Smooth muscle cell (in vitro differentiated cells): ENCODE measurements at regions not wholly inside any gene's neighbourhood (a gene's known extent, or its start where the extent isn't known, plus 50 kb on each side); places are given as distances from the start of the nearest gene placed in this dataset.

ENCODE experiments used
- DNase-seq: peaks from one replicate; lab custom pipeline; 2025; ENCODE audit not compliant: unreplicated experiment; lab: John Stamatoyannopoulos, UW
- H2AFZ ChIP-seq: fragments of 200-600 bp; sonication (generic); 2 replicates; pipeline ENCODE4 v1.6.0; 2016; ENCODE audit warnings: antibody characterized with exemption, low read depth, mild to moderate bottlenecking
- H3F3A ChIP-seq: fragments of 200-600 bp; sonication (generic); 2 replicates; pipeline ENCODE4 v1.6.0; 2017; ENCODE audit warnings: antibody characterized with exemption, low read depth
- H3K27ac ChIP-seq: fragments of 200-600 bp; sonication (generic); 2 replicates; pipeline ENCODE4 v1.5.1; 2016; ENCODE audit warnings: low read depth, mild to moderate bottlenecking
- H3K27me3 ChIP-seq: fragments of 200-600 bp; sonication (generic); 2 replicates; pipeline ENCODE4 v1.6.1; 2016; ENCODE audit warnings: low read depth, mild to moderate bottlenecking
- H3K36me3 ChIP-seq: fragments of 200-600 bp; sonication (generic); 2 replicates; pipeline ENCODE4 v1.5.1; 2016; ENCODE audit warnings: low read depth
- H3K4me1 ChIP-seq: fragments of 200-600 bp; sonication (generic); 2 replicates; pipeline ENCODE4 v1.5.1; 2016; ENCODE audit warnings: low read depth
- H3K4me2 ChIP-seq: fragments of 200-600 bp; sonication (generic); 2 replicates; pipeline ENCODE4 v1.6.0; 2016; ENCODE audit warnings: mild to moderate bottlenecking
- H3K4me3 ChIP-seq: fragments of 200-600 bp; sonication (generic); 2 replicates; pipeline ENCODE4 v1.5.1; 2016; ENCODE audit warnings: mild to moderate bottlenecking
- H3K79me2 ChIP-seq: fragments of 200-600 bp; sonication (generic); 2 replicates; pipeline ENCODE4 v1.6.0; 2016; ENCODE audit warnings: low read depth, mild to moderate bottlenecking
- H3K9ac ChIP-seq: fragments of 200-600 bp; sonication (generic); 2 replicates; pipeline ENCODE4 v1.6.0; 2016; ENCODE audit warnings: low read depth
- H3K9me3 ChIP-seq: fragments of 200-600 bp; sonication (generic); replicated peaks from 2 replicates; pipeline ENCODE4 v1.5.1; 2016; ENCODE audit warnings: low read depth
- H4K20me1 ChIP-seq: fragments of 200-600 bp; sonication (generic); 2 replicates; pipeline ENCODE4 v1.6.0; 2016; ENCODE audit warnings: low read depth
- WGBS: methylation state at CpG from one replicate; pipeline ENCODE4 v1.1.7; 2016; ENCODE audit warnings: low lambda C conversion rate; 5-methylcytosine and 5-hydroxymethylcytosine counted together
- TF ChIP-seq, protein P1 (sequence below): fragments of 200-600 bp; sonication (generic); IDR thresholded peaks from 2 replicates; pipeline ENCODE4 v1.5.1; 2017; ENCODE audit warnings: borderline replicate concordance, mild to moderate bottlenecking, antibody characterized with exemption; ENCODE audit not compliant: insufficient read depth, poor library complexity, severe bottlenecking

DNA sequence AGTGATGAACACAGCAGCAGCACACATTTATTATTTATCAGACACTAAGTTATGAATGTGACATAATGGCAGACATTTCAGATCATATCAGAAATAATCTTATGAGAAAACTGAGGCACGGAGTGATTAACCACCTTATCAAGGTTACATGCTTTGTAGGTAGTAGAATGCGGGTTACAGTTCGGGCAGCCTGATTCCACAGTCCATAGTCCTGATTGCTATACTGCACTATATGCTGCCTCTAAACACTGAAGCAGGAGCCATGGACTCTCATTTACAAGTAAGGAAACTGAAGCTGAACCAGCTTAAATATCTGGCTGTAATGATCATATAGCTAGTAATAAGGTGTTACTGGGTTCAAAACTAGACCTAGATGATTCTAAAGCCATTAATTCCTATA lies 291.3 kb upstream of the ADAMTSL1 start:
- Histone ChIP-seq H3K4me1 (no peaks in the 10 kb centered on the region), H3F3A (no peaks in the 10 kb centered on the region), H3K4me2 (no peak overlapping the region), H3K4me3 (no peak overlapping the region), H2AFZ (no peak overlapping the region), H3K79me2 (no peaks in the 10 kb centered on the region), H3K9me3 (no peaks in the 10 kb centered on the region), H3K27ac (no peak overlapping the region), H3K9ac (no peak overlapping the region), H4K20me1 (no peaks in the 10 kb centered on the region), H3K27me3 (peaks cover under 1% of the 10 kb centered on the region), H3K36me3 (no peaks in the 10 kb centered on the region)
- 87% methylated on average over 3 of the region's 3 CpGs for WGBS
- TF ChIP-seq, protein P1, sequence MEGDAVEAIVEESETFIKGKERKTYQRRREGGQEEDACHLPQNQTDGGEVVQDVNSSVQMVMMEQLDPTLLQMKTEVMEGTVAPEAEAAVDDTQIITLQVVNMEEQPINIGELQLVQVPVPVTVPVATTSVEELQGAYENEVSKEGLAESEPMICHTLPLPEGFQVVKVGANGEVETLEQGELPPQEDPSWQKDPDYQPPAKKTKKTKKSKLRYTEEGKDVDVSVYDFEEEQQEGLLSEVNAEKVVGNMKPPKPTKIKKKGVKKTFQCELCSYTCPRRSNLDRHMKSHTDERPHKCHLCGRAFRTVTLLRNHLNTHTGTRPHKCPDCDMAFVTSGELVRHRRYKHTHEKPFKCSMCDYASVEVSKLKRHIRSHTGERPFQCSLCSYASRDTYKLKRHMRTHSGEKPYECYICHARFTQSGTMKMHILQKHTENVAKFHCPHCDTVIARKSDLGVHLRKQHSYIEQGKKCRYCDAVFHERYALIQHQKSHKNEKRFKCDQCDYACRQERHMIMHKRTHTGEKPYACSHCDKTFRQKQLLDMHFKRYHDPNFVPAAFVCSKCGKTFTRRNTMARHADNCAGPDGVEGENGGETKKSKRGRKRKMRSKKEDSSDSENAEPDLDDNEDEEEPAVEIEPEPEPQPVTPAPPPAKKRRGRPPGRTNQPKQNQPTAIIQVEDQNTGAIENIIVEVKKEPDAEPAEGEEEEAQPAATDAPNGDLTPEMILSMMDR = no peak
- DNase-seq = no peak

DNA sequence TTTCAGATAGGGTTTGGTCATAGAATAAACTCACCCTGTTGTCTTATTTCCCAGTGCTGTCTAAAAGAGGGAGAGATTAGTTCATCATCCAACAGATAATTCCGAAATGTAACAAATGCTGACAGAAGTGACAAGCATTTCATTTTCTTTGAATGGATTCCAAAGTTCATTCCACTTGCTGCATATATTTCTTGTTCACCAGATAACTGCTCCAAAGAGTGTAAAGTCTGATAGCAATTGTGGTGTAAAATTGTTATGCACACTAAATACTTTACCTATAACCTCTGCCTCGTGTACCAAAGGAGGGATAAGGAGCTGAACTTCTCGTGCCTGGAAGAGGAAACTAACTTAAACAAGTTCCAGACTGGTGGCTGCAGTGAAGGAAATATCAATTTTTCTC lies 290.0 kb upstream of the ADAMTSL1 start:
- 51% methylated on average over 3 of the region's 3 CpGs for WGBS
- H3K27me3 ChIP-seq = peaks cover 7% of the 10 kb centered on the region

DNA sequence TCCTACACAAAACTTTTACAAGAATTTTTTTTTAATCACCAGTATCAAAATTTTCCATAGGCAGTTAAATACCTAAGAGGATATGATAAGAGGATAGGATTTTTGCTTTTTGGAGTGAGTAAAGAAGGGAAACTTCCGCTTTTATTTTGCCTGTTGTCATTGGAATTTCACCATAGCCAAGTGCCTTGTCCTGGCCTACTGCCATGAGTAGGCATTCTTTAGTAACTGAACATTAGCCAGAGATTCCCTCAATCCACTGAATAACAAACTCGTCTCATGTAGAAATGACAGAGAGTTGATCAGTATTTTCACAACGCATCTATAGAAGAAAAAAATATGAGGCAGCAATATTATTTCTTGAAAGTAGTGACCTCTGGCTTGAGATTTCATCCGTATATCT lies 289.6 kb upstream of the ADAMTSL1 start:
- no peaks in the 10 kb centered on the region for H3K9me3 ChIP-seq
- DNase-seq = no peak
- H3K79me2 ChIP-seq = no peaks in the 10 kb centered on the region
- 78% methylated on average over 4 of the region's 4 CpGs for WGBS
- H3K4me3 ChIP-seq = no peak overlapping the region
- TF ChIP-seq, protein P1 = no peak
- H3K36me3 ChIP-seq = no peaks in the 10 kb centered on the region
- H3K27me3 ChIP-seq = peaks cover 7% of the 10 kb centered on the region
- no peak overlapping the region for H3K4me2 ChIP-seq
- no peak overlapping the region for H3K9ac ChIP-seq
- no peaks in the 10 kb centered on the region for H4K20me1 ChIP-seq
- H2AFZ ChIP-seq = no peak overlapping the region
- H3K4me1 ChIP-seq = no peaks in the 10 kb centered on the region
- H3K27ac ChIP-seq = no peak overlapping the region
- H3F3A ChIP-seq = no peaks in the 10 kb centered on the region

More for the DNA sequence above, 290.0 kb upstream of the ADAMTSL1 start:
- no peak for DNase-seq
- Histone ChIP-seq H2AFZ (no peak overlapping the region), H3K9ac (no peak overlapping the region), H3K4me3 (no peak overlapping the region), H3K27ac (no peak overlapping the region), H3F3A (no peaks in the 10 kb centered on the region), H3K9me3 (no peaks in the 10 kb centered on the region), H3K79me2 (no peaks in the 10 kb centered on the region), H4K20me1 (no peaks in the 10 kb centered on the region), H3K4me1 (no peaks in the 10 kb centered on the region), H3K36me3 (no peaks in the 10 kb centered on the region), H3K4me2 (no peak overlapping the region)
- TF ChIP-seq, protein P1 = no peak

DNA sequence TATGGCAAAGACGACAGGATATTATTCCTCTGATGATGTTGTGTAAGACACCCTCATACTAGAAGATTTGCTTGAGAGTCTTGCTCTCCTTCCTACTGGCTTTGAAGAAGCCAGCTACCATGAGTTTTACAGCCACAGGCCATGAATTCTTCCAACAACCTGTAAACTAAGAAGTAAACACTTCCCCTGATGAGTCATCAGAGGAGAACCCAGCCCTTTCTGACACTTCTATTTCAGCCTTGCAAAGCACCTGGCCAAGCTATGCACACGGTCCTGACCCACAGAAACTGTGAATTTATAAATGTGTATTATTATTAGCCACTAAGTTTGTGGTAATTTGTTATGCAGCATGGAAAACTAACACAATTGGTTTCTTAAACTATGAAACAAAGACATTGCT lies 288.8 kb upstream of the ADAMTSL1 start:
- Histone ChIP-seq H3K27ac (no peak overlapping the region), H3K9me3 (no peaks in the 10 kb centered on the region), H3K36me3 (no peaks in the 10 kb centered on the region), H3F3A (no peaks in the 10 kb centered on the region), H3K4me2 (no peak overlapping the region), H2AFZ (no peak overlapping the region), H3K4me3 (no peak overlapping the region), H3K27me3 (peaks cover 7% of the 10 kb centered on the region), H3K79me2 (no peaks in the 10 kb centered on the region), H3K4me1 (no peaks in the 10 kb centered on the region), H4K20me1 (no peaks in the 10 kb centered on the region), H3K9ac (no peak overlapping the region)
- no peak for DNase-seq
- TF ChIP-seq, protein P1 = no peak
- 63% methylated on average over 2 of the region's 2 CpGs for WGBS
